Spleen (tissue), 7 donors: ENCODE measurements at regions not wholly inside any gene's neighbourhood (a gene's known extent, or its start where the extent isn't known, plus 50 kb on each side); places are given as distances from the start of the nearest gene placed in this dataset.

Experiments used
- CTCF ChIP-seq, 11 experiments: fragments of 200-600 bp in 7 of 11; fragments of 450-650 bp in 4 of 11; sonication (generic) in 4 of 11; IDR thresholded peaks in 8 of 11; conservative IDR thresholded peaks in 3 of 11; 1 replicate in 7 of 11; 2 replicates in 4 of 11; pipeline versions ENCODE4 v1.4.0 to v1.8.0; 2016 to 2021; ENCODE audit warnings: antibody characterized with exemption in 11 of 11, inconsistent platforms in 4 of 11, mild to moderate bottlenecking in 1 of 11
- POLR2A ChIP-seq, 3 donors: fragments of 450-650 bp; IDR thresholded peaks; one replicate each; pipeline ENCODE4 v1.5.1; 2017; ENCODE audit warnings: antibody characterized with exemption in 3 of 3, mild to moderate bottlenecking in 1 of 3
- POLR2AphosphoS5 ChIP-seq, 3 donors: sonication (generic); formaldehyde crosslinking; IDR thresholded peaks; one replicate each; pipeline ENCODE4 v1.5.1; 2017; ENCODE audit warnings: antibody characterized with exemption in 3 of 3
- donor health status: DM: no; HTN: no; CAD: no; lungs with moderate emphysema.
- donor health status: DM: no; HTN: no; CAD: no.
- donor health status: DM: no; HTN: no; CAD: no.

- TF ChIP-seq POLR2A (IDR thresholded peaks at IDR 0.05): no peak
- no peak for TF ChIP-seq CTCF (IDR thresholded peaks at IDR 0.05 in 8 of 11, conservative IDR thresholded peaks at IDR 0.05 in 3 of 11)
- no peak for TF ChIP-seq POLR2AphosphoS5 (IDR thresholded peaks at IDR 0.05)
Measured at GRCh38 chr6:140061110-140062042, 686.9 kb upstream of the CITED2 start.
